Memory B cell (primary cell): ENCODE measurements at regions not wholly inside any gene's neighbourhood (a gene's known extent, or its start where the extent isn't known, plus 50 kb on each side); places are given as distances from the start of the nearest gene placed in this dataset.
"Not testable (repeated sequence)": the region's sequence is repeated elsewhere in the genome, so short reads cannot be mapped to it uniquely, and the experiment has no call there.

Source experiments
- ATAC-seq: fragments of 150-1000 bp; cut with Tn5 transposase; 2 replicates; pipeline ENCODE4 v1.10.0; 2021; ENCODE audit warnings: low read depth, mild to moderate bottlenecking, moderate library complexity
- DNase-seq, 2 donors: peaks; one replicate each; pipeline ENCODE4 v3.0.0; 2022; ENCODE audit warnings: low spot score in 2 of 2
- H3K27ac Mint-ChIP-seq: one replicate; pipeline ENCODE4 v1.8.0; 2022; ENCODE audit warnings: mild to moderate bottlenecking, moderate library complexity, mixed read lengths
- H3K27me3 Mint-ChIP-seq: one replicate; pipeline ENCODE4 v1.8.0; 2022; ENCODE audit warnings: mixed read lengths
- H3K36me3 Mint-ChIP-seq: one replicate; pipeline ENCODE4 v1.8.0; 2022; ENCODE audit warnings: mild to moderate bottlenecking, mixed read lengths
- H3K4me1 Mint-ChIP-seq: one replicate; pipeline ENCODE4 v1.8.0; 2022; ENCODE audit warnings: mixed read lengths
- H3K4me3 Mint-ChIP-seq: one replicate; pipeline ENCODE4 v1.8.0; 2022; ENCODE audit warnings: mild to moderate bottlenecking, moderate library complexity, mixed read lengths
- H3K9me3 Mint-ChIP-seq: one replicate; pipeline ENCODE4 v1.8.0; 2022; ENCODE audit warnings: mixed read lengths

DNA sequence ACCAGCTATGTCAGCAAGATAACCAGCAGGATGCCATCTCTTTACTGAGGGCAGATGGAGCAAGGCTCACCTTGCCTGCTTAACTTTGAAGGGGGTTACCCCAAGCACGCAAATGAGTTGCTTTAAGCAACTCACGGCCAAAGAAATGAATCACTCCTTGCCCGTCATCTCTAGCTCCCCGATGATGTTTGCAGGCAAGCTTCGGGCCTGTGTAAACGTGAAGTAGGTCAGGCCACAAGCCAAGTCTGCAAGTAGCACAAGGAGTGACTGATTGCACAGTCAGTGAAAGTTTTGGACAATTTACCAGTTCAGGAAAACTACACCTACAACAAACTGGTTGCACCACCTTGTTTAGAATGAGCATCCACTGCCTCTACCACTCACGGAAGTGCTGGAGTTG is 699.7 kb upstream of the TBX3 start:
- H3K9me3 Mint-ChIP-seq: no peaks in the 10 kb centered on the region
- no peaks in the 10 kb centered on the region for H3K4me1 Mint-ChIP-seq
- no peak overlapping the region for H3K27ac Mint-ChIP-seq
- DNase-seq (no peak), ATAC-seq (no peak)
- no peak overlapping the region for H3K4me3 Mint-ChIP-seq
- no peaks in the 10 kb centered on the region for H3K36me3 Mint-ChIP-seq
- H3K27me3 Mint-ChIP-seq: peaks cover 6% of the 10 kb centered on the region

DNA sequence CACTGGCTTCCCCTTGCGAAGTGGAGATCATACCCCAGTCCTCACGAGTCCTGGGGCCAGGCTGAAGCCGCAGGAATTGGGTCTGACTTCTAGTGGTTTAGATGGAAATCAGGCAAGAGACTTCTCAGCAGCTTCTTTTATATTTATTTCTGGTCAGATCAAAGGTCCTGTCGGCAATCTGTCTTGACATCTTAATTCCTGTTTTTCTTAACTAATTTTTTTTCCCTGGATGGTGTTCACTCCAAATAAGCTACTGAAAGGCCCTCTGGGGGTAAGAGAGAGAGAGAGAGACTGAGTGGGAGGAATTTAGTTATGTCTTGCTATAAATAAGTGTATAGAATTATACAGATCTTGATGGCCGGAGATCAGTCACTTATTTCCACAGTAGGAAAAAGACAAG is 698.7 kb upstream of the TBX3 start:
- no peak for ATAC-seq
- no peak overlapping the region for H3K27ac Mint-ChIP-seq

DNA sequence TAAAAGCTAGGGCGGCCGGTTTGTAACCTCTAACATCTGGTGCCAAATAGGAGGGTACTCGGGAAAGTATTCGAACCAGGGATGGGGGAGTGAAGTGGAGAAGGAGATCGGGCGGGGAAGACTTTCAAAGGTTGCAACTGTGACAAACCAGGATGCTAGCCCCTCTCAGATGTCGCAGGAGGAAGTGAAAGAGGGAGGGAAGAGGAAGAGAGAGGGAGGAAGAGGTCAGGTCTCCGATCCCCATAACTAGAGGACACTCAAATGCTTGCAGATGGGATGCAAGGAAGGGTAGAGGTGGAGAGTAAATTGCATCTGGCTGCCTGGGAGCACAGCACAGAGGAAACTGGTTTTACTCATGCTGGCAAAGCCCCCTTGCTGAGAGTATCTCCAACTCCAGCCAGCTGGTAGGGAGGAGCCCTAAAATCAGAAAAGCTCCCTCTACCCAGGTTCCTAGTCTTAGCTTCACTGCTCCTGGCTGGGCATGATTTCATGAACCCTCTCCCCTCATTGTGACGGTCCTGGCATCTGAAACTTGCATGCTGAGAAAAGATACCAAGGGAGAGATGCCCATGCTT is 696.7 kb upstream of the TBX3 start:
- no peak for ATAC-seq
- Mint-ChIP-seq H3K4me1 (no peaks in the 10 kb centered on the region), H3K9me3 (no peaks in the 10 kb centered on the region), H3K36me3 (no peaks in the 10 kb centered on the region), H3K27ac (no peak overlapping the region), H3K4me3 (no peak overlapping the region), H3K27me3 (peaks cover 3% of the 10 kb centered on the region)
- DNase-seq: no peak

More for the DNA sequence above, 698.7 kb upstream of the TBX3 start:
- no peaks in the 10 kb centered on the region for H3K36me3 Mint-ChIP-seq
- peaks cover 6% of the 10 kb centered on the region for H3K27me3 Mint-ChIP-seq
- no peaks in the 10 kb centered on the region for H3K9me3 Mint-ChIP-seq
- no peak overlapping the region for H3K4me3 Mint-ChIP-seq
- H3K4me1 Mint-ChIP-seq: no peaks in the 10 kb centered on the region
- DNase-seq: no peak

GRCh38 chr12:115378291-115378690 is 694.3 kb upstream of the TBX3 start:
- H3K27ac Mint-ChIP-seq: no peak overlapping the region
- DNase-seq (no peak), ATAC-seq (no peak)
- H3K27me3 Mint-ChIP-seq: peaks cover 3% of the 10 kb centered on the region
- H3K4me3 Mint-ChIP-seq: no peak overlapping the region
- H3K4me1 Mint-ChIP-seq: no peaks in the 10 kb centered on the region
- peaks cover 5% of the 10 kb centered on the region for H3K9me3 Mint-ChIP-seq
- no peaks in the 10 kb centered on the region for H3K36me3 Mint-ChIP-seq

GRCh38 chr12:115377779-115378178 is 693.8 kb upstream of the TBX3 start:
- Mint-ChIP-seq H3K9me3 (peaks cover 5% of the 10 kb centered on the region), H3K27ac (no peak overlapping the region), H3K4me3 (no peak overlapping the region), H3K27me3 (peaks cover 3% of the 10 kb centered on the region), H3K4me1 (no peaks in the 10 kb centered on the region), H3K36me3 (no peaks in the 10 kb centered on the region)
- no peak for DNase-seq
- no peak for ATAC-seq

- no peaks in the 10 kb centered on the region for H3K4me1 Mint-ChIP-seq
- peaks cover 3% of the 10 kb centered on the region for H3K27me3 Mint-ChIP-seq
- H3K36me3 Mint-ChIP-seq: no peaks in the 10 kb centered on the region
- no peak for DNase-seq
- no peak for ATAC-seq
- no peak overlapping the region for H3K4me3 Mint-ChIP-seq
- no peak overlapping the region for H3K27ac Mint-ChIP-seq
- H3K9me3 Mint-ChIP-seq: peaks cover 5% of the 10 kb centered on the region
Measured at GRCh38 chr12:115377230-115377629, 693.3 kb upstream of the TBX3 start.

GRCh38 chr12:115375186-115375991 is 691.4 kb upstream of the TBX3 start:
- Mint-ChIP-seq H3K36me3 (no peaks in the 10 kb centered on the region), H3K27ac (no peak overlapping the region), H3K9me3 (peaks cover 5% of the 10 kb centered on the region), H3K4me3 (no peak overlapping the region), H3K4me1 (no peaks in the 10 kb centered on the region), H3K27me3 (peaks cover 1% of the 10 kb centered on the region)
- no peak for ATAC-seq
- no peak for DNase-seq

GRCh38 chr12:115374480-115375185 is 690.7 kb upstream of the TBX3 start:
- H3K27me3 Mint-ChIP-seq: peaks cover 2% of the 10 kb centered on the region
- ATAC-seq (no peak), DNase-seq (no peak)
- H3K9me3 Mint-ChIP-seq: peaks cover 5% of the 10 kb centered on the region
- H3K36me3 Mint-ChIP-seq: no peaks in the 10 kb centered on the region
- H3K4me1 Mint-ChIP-seq: no peaks in the 10 kb centered on the region
- H3K27ac Mint-ChIP-seq: no peak overlapping the region
- H3K4me3 Mint-ChIP-seq: no peak overlapping the region

DNA sequence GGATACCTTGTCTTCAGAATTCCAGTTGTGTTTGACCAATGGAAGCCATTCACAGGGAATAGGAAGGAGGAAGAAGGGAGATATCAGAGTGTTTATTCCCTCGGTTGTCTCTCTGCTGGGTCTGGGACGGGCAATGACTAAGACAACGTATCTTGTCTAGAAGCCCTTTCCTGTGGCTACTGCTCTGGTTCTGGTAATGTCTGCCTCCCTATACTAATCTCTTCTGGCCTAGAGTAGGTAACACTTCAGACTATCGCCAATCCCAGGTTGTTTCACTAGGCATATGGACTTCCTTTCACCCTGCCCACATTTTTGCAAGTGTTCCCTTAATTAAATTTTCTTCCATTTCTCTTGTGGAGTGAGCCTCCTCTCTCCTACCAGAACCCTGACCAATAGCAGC is 687.7 kb upstream of the TBX3 start:
- Mint-ChIP-seq H3K9me3 (peaks cover 7% of the 10 kb centered on the region), H3K36me3 (no peaks in the 10 kb centered on the region), H3K4me1 (no peaks in the 10 kb centered on the region), H3K27ac (no peak overlapping the region), H3K4me3 (no peak overlapping the region), H3K27me3 (peaks cover 2% of the 10 kb centered on the region)
- DNase-seq (no peak), ATAC-seq (no peak)

- peaks cover 2% of the 10 kb centered on the region for H3K27me3 Mint-ChIP-seq
- ATAC-seq (no peak), DNase-seq (no peak)
- no peaks in the 10 kb centered on the region for H3K4me1 Mint-ChIP-seq
- peaks cover 7% of the 10 kb centered on the region for H3K9me3 Mint-ChIP-seq
- H3K4me3 Mint-ChIP-seq: no peak overlapping the region
- H3K36me3 Mint-ChIP-seq: no peaks in the 10 kb centered on the region
- no peak overlapping the region for H3K27ac Mint-ChIP-seq
Measured at GRCh38 chr12:115370650-115371049, 686.7 kb upstream of the TBX3 start.

GRCh38 chr12:115370207-115370606 is 686.2 kb upstream of the TBX3 start:
- DNase-seq: no peak
- no peaks in the 10 kb centered on the region for H3K36me3 Mint-ChIP-seq

GRCh38 chr12:115366277-115366676 is 682.3 kb upstream of the TBX3 start:
- not testable (repeated sequence) for H3K9me3 Mint-ChIP-seq, H3K4me1 Mint-ChIP-seq, H3K4me3 Mint-ChIP-seq, H3K27me3 Mint-ChIP-seq, ATAC-seq, H3K27ac Mint-ChIP-seq, H3K36me3 Mint-ChIP-seq, DNase-seq

More at GRCh38 chr12:115370207-115370606, 686.2 kb upstream of the TBX3 start:
- Mint-ChIP-seq H3K27ac (no peak overlapping the region), H3K27me3 (peaks cover 5% of the 10 kb centered on the region), H3K9me3 (peaks cover 10% of the 10 kb centered on the region), H3K4me1 (no peaks in the 10 kb centered on the region), H3K4me3 (no peak overlapping the region)
- no peak for ATAC-seq

DNA sequence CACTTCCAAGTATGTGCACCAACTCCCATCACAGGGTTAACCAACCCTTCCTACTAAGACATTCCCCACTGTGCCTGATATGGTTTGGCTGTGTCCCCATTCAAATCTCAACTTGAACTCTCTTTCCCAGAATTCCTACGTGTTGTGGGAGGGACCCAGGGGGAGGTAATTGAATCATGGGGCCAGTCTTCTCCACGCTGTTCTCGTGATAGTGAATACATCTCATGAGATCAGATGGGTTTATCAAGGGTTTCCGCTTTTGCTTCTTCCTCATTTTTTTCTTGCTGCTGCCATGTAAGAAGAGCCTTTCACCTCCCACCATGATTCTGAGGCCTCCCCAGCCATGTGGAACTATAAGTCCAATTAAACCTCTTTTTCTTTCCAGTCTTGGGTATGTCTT is 681.8 kb upstream of the TBX3 start:
- not testable (repeated sequence) for H3K36me3 Mint-ChIP-seq, H3K27me3 Mint-ChIP-seq, DNase-seq, ATAC-seq, H3K9me3 Mint-ChIP-seq, H3K27ac Mint-ChIP-seq, H3K4me3 Mint-ChIP-seq, H3K4me1 Mint-ChIP-seq

DNA sequence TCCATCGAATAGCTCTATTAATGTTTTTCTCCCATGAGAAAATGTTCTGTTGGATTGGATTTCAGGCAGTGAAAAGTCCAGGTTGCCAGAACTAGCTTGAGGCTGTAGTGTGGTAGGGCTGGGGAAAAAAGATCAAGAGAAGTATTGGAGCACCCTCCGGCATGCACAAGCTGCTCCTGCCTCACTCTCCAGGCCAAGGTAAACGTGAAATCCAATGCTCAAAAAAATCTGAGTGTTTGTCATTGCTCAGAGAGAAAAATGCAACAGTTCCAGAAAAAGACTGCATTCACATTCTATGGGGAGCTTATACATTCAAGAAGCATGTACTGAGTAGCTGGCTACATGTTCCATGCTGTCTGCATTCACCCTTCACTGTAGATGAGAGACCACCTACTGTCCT is 680.9 kb upstream of the TBX3 start:
- Mint-ChIP-seq H3K27me3 (peaks cover 3% of the 10 kb centered on the region), H3K9me3 (peaks cover 5% of the 10 kb centered on the region), H3K36me3 (no peaks in the 10 kb centered on the region), H3K27ac (no peak overlapping the region), H3K4me1 (no peaks in the 10 kb centered on the region), H3K4me3 (no peak overlapping the region)
- ATAC-seq: no peak
- no peak for DNase-seq
